ENCODE measurements at regions not wholly inside any gene's neighbourhood (a gene's known extent, or its start where the extent isn't known, plus 50 kb on each side); places are given as distances from the start of the nearest gene placed in this dataset.
"Not testable (repeated sequence)": the region's sequence is repeated elsewhere in the genome, so short reads cannot be mapped to it uniquely, and the experiment has no call there.

- not testable (repeated sequence) for H3K9me3 Mint-ChIP-seq (ENCODE audit: unreplicated experiment); H3K4me3 Mint-ChIP-seq (ENCODE audit: unreplicated experiment); H3K27me3 Mint-ChIP-seq (ENCODE audit: low read depth, unreplicated experiment); H3K4me1 ChIP-seq (ENCODE audit: insufficient read depth, low read length); H3K27me3 ChIP-seq (ENCODE audit: insufficient read depth, low read length); FAIRE-seq; H3K4me1 Mint-ChIP-seq (ENCODE audit: low read depth, unreplicated experiment); H3K27ac Mint-ChIP-seq (ENCODE audit: unreplicated experiment); H3K9me3 ChIP-seq (ENCODE audit: insufficient read depth, low read depth, low read length); H3K9ac ChIP-seq (ENCODE audit: low read length); H3K27ac ChIP-seq (ENCODE audit: low read depth, low read length); DNase-seq (ENCODE audit: low read depth); H2AFZ ChIP-seq (ENCODE audit: low read depth, low read length); H3K4me3 ChIP-seq (ENCODE audit: insufficient read depth, low read depth, low read length); H3K36me3 Mint-ChIP-seq (ENCODE audit: low read depth, unreplicated experiment); H3K79me2 ChIP-seq (ENCODE audit: insufficient read depth, low read length); H4K20me1 ChIP-seq (ENCODE audit: insufficient read depth, low read length); H3K36me3 ChIP-seq (ENCODE audit: insufficient read depth, low read length); H3K4me2 ChIP-seq (ENCODE audit: low read length)
These were observed 89.8 kb upstream of the CRYM start for GRCh38 chr16:21367733-21368421.

GRCh38 chr16:21366998-21367397 is 88.9 kb upstream of the CRYM start:
- not testable (repeated sequence) for FAIRE-seq

GRCh38 chr16:21365541-21365940 is 87.5 kb upstream of the CRYM start:
- not testable (repeated sequence) for DNase-seq (ENCODE audit: low read depth); H3K4me2 ChIP-seq (ENCODE audit: low read length); H3K9me3 Mint-ChIP-seq (ENCODE audit: unreplicated experiment); H3K36me3 ChIP-seq (ENCODE audit: insufficient read depth, low read length); H3K4me1 Mint-ChIP-seq (ENCODE audit: low read depth, unreplicated experiment); H3K27ac Mint-ChIP-seq (ENCODE audit: unreplicated experiment); H3K79me2 ChIP-seq (ENCODE audit: insufficient read depth, low read length); H3K27me3 Mint-ChIP-seq (ENCODE audit: low read depth, unreplicated experiment); H3K4me3 ChIP-seq (ENCODE audit: insufficient read depth, low read depth, low read length); H3K4me3 Mint-ChIP-seq (ENCODE audit: unreplicated experiment); FAIRE-seq; H3K9ac ChIP-seq (ENCODE audit: low read length); H3K9me3 ChIP-seq (ENCODE audit: insufficient read depth, low read depth, low read length); H3K36me3 Mint-ChIP-seq (ENCODE audit: low read depth, unreplicated experiment); H3K27me3 ChIP-seq (ENCODE audit: insufficient read depth, low read length); H3K27ac ChIP-seq (ENCODE audit: low read depth, low read length); H2AFZ ChIP-seq (ENCODE audit: low read depth, low read length); H3K4me1 ChIP-seq (ENCODE audit: insufficient read depth, low read length); H4K20me1 ChIP-seq (ENCODE audit: insufficient read depth, low read length)

More at GRCh38 chr16:21366998-21367397, 88.9 kb upstream of the CRYM start:
- H3K79me2 ChIP-seq (ENCODE audit: insufficient read depth, low read length); DNase-seq (ENCODE audit: low read depth); H4K20me1 ChIP-seq (ENCODE audit: insufficient read depth, low read length); H3K9me3 ChIP-seq (ENCODE audit: insufficient read depth, low read depth, low read length); H3K4me2 ChIP-seq (ENCODE audit: low read length); H3K36me3 ChIP-seq (ENCODE audit: insufficient read depth, low read length); H3K4me1 Mint-ChIP-seq (ENCODE audit: low read depth, unreplicated experiment); H3K4me3 Mint-ChIP-seq (ENCODE audit: unreplicated experiment); H3K4me3 ChIP-seq (ENCODE audit: insufficient read depth, low read depth, low read length); H3K9me3 Mint-ChIP-seq (ENCODE audit: unreplicated experiment); H3K27ac ChIP-seq (ENCODE audit: low read depth, low read length); H3K36me3 Mint-ChIP-seq (ENCODE audit: low read depth, unreplicated experiment); H2AFZ ChIP-seq (ENCODE audit: low read depth, low read length); H3K4me1 ChIP-seq (ENCODE audit: insufficient read depth, low read length); H3K27ac Mint-ChIP-seq (ENCODE audit: unreplicated experiment); H3K27me3 ChIP-seq (ENCODE audit: insufficient read depth, low read length); H3K9ac ChIP-seq (ENCODE audit: low read length); H3K27me3 Mint-ChIP-seq (ENCODE audit: low read depth, unreplicated experiment): not testable (repeated sequence)

- not testable (repeated sequence) for H3K27me3 Mint-ChIP-seq (ENCODE audit: low read depth, unreplicated experiment); H3K4me1 ChIP-seq (ENCODE audit: insufficient read depth, low read length); H3K4me1 Mint-ChIP-seq (ENCODE audit: low read depth, unreplicated experiment); H3K27ac ChIP-seq (ENCODE audit: low read depth, low read length); H3K36me3 ChIP-seq (ENCODE audit: insufficient read depth, low read length); H2AFZ ChIP-seq (ENCODE audit: low read depth, low read length); FAIRE-seq; H3K9me3 Mint-ChIP-seq (ENCODE audit: unreplicated experiment); H4K20me1 ChIP-seq (ENCODE audit: insufficient read depth, low read length); H3K9ac ChIP-seq (ENCODE audit: low read length); H3K36me3 Mint-ChIP-seq (ENCODE audit: low read depth, unreplicated experiment); H3K27me3 ChIP-seq (ENCODE audit: insufficient read depth, low read length); H3K79me2 ChIP-seq (ENCODE audit: insufficient read depth, low read length); H3K9me3 ChIP-seq (ENCODE audit: insufficient read depth, low read depth, low read length); H3K4me3 ChIP-seq (ENCODE audit: insufficient read depth, low read depth, low read length); H3K4me3 Mint-ChIP-seq (ENCODE audit: unreplicated experiment)
- H3K27ac Mint-ChIP-seq (ENCODE audit: unreplicated experiment), result peak overlapping the region; percentile 87
- H3K4me2 ChIP-seq (ENCODE audit: low read length), result peak overlapping the region; percentile 58
- DNase-seq (ENCODE audit: low read depth), result peak; percentile 48
These were observed 85.6 kb upstream of the CRYM start for GRCh38 chr16:21363550-21364223.

- not testable (repeated sequence) for H3K27me3 ChIP-seq (ENCODE audit: insufficient read depth, low read length); DNase-seq (ENCODE audit: low read depth); H3K79me2 ChIP-seq (ENCODE audit: insufficient read depth, low read length); H2AFZ ChIP-seq (ENCODE audit: low read depth, low read length); H3K27ac Mint-ChIP-seq (ENCODE audit: unreplicated experiment); H3K27me3 Mint-ChIP-seq (ENCODE audit: low read depth, unreplicated experiment); H3K9me3 ChIP-seq (ENCODE audit: insufficient read depth, low read depth, low read length); H3K4me2 ChIP-seq (ENCODE audit: low read length); H4K20me1 ChIP-seq (ENCODE audit: insufficient read depth, low read length); H3K27ac ChIP-seq (ENCODE audit: low read depth, low read length); H3K9ac ChIP-seq (ENCODE audit: low read length); H3K4me3 ChIP-seq (ENCODE audit: insufficient read depth, low read depth, low read length); H3K9me3 Mint-ChIP-seq (ENCODE audit: unreplicated experiment); H3K36me3 Mint-ChIP-seq (ENCODE audit: low read depth, unreplicated experiment); H3K4me3 Mint-ChIP-seq (ENCODE audit: unreplicated experiment); FAIRE-seq; H3K36me3 ChIP-seq (ENCODE audit: insufficient read depth, low read length); H3K4me1 Mint-ChIP-seq (ENCODE audit: low read depth, unreplicated experiment); H3K4me1 ChIP-seq (ENCODE audit: insufficient read depth, low read length)
These were observed 83.6 kb upstream of the CRYM start for GRCh38 chr16:21361612-21362227.

GRCh38 chr16:21361045-21361444 is 83.0 kb upstream of the CRYM start:
- H3K4me3 ChIP-seq (ENCODE audit: insufficient read depth, low read depth, low read length); H3K9ac ChIP-seq (ENCODE audit: low read length); H4K20me1 ChIP-seq (ENCODE audit: insufficient read depth, low read length); H3K4me1 Mint-ChIP-seq (ENCODE audit: low read depth, unreplicated experiment); H3K4me2 ChIP-seq (ENCODE audit: low read length); H3K9me3 ChIP-seq (ENCODE audit: insufficient read depth, low read depth, low read length); H3K27me3 ChIP-seq (ENCODE audit: insufficient read depth, low read length); H2AFZ ChIP-seq (ENCODE audit: low read depth, low read length); H3K9me3 Mint-ChIP-seq (ENCODE audit: unreplicated experiment); H3K4me3 Mint-ChIP-seq (ENCODE audit: unreplicated experiment); FAIRE-seq; H3K27ac Mint-ChIP-seq (ENCODE audit: unreplicated experiment); H3K4me1 ChIP-seq (ENCODE audit: insufficient read depth, low read length); H3K36me3 ChIP-seq (ENCODE audit: insufficient read depth, low read length); H3K36me3 Mint-ChIP-seq (ENCODE audit: low read depth, unreplicated experiment); H3K79me2 ChIP-seq (ENCODE audit: insufficient read depth, low read length); H3K27me3 Mint-ChIP-seq (ENCODE audit: low read depth, unreplicated experiment); H3K27ac ChIP-seq (ENCODE audit: low read depth, low read length); DNase-seq (ENCODE audit: low read depth): not testable (repeated sequence)
